ENCODE measurements at regions not wholly inside any gene's neighbourhood (a gene's known extent, or its start where the extent isn't known, plus 50 kb on each side); places are given as distances from the start of the nearest gene placed in this dataset.
"Not testable (repeated sequence)": the region's sequence is repeated elsewhere in the genome, so short reads cannot be mapped to it uniquely, and the experiment has no call there.

DNA sequence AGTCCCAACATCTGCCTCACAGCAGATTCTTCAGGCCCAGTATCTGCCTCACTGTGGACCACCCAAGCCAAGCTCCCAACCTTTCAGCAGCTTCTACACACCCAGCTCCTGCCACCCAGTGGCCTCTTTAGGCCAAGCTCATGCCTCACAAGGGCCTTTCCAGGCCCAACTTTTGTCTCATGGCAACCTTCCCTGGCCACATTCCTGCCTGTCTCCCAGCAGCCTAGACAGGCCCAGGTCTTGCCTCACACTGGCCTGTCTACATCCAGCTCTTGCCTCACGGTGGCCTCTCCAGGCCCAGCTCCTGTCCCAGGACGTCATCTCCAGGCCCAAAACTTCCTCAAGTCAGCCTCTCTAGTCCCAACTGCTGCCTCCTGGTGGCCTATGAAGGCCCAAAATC lies 65.0 kb downstream of the CCDC201 start:
- H3K4me3 ChIP-seq (ENCODE audit: low read depth, low read length); DNase-seq (ENCODE audit: low read depth): not testable (repeated sequence)

DNA sequence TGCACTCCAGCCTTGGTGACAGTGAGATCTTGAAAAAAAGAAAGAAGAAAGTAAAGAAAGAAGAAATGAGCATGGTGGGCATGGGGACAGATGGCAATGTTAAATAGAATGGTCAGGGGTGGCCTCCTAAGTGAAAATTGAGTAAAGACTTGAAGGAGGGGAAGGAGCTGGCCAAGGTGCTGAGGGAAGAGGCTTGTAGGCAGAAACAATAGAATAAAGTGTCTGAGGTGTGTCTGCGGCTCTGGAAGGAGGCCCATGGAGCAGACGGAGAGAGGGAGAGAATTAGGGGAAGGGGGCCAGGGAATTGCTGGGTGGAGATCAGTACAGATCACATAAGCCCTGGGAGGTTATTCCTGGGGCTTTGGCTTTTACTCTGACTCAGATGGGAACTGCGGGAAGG lies 70.7 kb downstream of the CCDC201 start:
- DNase-seq (ENCODE audit: low read depth) = peak; percentile 30
- H3K4me3 ChIP-seq (ENCODE audit: low read depth, low read length) = not testable (repeated sequence)

DNA sequence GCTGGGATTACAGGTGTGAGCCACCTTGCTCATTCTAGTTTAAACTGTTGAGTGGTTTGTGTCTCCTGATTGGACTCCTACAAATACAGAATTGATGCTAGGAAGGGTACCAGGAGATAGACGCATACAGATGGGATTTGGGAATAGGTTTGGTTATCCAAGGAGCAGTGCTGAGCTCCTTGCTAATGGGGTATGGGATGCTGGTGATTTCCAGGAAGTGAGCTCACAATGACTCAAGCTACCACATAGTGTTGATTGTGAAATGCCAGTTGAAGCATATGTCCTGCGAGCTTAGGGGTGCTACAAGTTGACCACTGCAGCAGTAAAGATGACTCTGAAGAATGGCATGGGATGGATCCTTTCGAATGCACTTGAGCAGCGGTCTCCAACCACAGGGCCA lies 75.6 kb downstream of the CCDC201 start:
- not testable (repeated sequence) for H3K4me3 ChIP-seq (ENCODE audit: low read depth, low read length)
- peak; percentile 71 for DNase-seq (ENCODE audit: low read depth)

DNA sequence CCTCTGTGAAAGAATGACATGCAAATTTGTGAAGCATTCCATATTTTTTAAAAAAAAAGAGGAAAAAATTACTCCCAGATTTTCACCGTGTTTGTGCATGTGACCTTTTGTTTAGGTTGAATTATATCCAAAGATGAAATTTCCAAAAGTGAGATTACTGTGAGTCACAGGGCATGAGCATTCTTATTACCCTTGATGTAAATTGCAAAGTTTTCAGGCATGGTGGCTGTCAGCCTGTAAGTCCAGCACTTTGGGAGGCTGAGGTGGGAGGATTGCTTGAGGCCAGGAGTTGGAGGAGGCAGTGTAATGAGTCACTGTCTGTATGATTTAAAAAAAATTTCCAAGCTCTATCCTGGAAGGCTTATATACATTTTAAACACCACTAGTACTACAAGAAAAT lies 83.2 kb downstream of the CCDC201 start:
- not testable (repeated sequence) for H3K4me3 ChIP-seq (ENCODE audit: low read depth, low read length); DNase-seq (ENCODE audit: low read depth)

DNA sequence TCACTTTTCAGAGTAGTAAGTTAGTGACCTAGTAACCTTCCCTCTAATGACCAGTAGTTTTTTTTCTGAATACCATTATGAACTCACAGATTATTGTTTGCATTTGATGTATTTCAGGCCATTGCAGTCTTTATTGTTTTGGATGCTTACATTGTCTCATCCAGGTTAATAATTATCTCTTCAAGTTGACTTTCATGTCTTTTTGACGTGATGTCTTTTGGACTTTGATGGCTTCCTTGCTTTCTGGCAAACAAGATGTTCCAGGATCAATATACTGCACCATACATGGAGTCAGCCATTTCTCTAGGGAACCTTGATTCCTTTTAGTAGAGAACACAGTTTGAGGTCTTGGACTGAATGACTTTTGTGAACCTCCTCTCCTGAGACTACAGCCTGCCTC lies 87.2 kb downstream of the CCDC201 start:
- DNase-seq (ENCODE audit: low read depth); H3K4me3 ChIP-seq (ENCODE audit: low read depth, low read length): not testable (repeated sequence)

DNA sequence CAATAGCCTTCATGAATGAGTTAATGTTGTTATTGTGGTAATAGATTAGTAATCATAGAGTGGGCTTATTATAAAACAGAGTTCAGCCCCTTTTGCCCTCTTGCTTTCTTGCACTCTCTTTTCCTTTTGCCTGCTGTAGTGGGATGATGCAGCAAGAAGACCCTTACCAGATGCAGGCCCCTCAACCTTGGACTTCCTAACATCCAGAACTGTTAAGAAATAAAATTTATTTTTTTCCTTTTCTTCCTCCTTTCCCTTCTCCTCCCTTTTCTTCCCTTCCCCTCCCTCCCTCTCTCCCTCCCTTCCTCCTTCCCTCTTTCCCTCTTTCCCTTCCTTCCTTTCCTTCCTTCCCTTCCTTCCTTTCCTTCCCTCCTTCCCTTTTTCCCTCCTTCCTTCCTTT lies 88.1 kb downstream of the CCDC201 start:
- H3K4me3 ChIP-seq (ENCODE audit: low read depth, low read length); DNase-seq (ENCODE audit: low read depth): not testable (repeated sequence)
